Mesendoderm (in vitro differentiated cells): ENCODE measurements at regions not wholly inside any gene's neighbourhood (a gene's known extent, or its start where the extent isn't known, plus 50 kb on each side); places are given as distances from the start of the nearest gene placed in this dataset.

ENCODE experiments used
- DNase-seq: peaks from one replicate; pipeline ENCODE4 v3.0.0; 2013
- H2AK5ac ChIP-seq: 2 replicates; pipeline ENCODE4 v1.6.1; 2013; ENCODE audit warnings: low read length, inconsistent platforms
- H2BK120ac ChIP-seq: 2 replicates; pipeline ENCODE4 v1.6.1; 2013; ENCODE audit warnings: low read depth, mild to moderate bottlenecking, low read length, moderate library complexity, mixed read lengths
- H2BK15ac ChIP-seq: replicated peaks from 2 replicates; pipeline ENCODE4 v1.6.1; 2013; ENCODE audit warnings: low read depth, mild to moderate bottlenecking, moderate library complexity
- H2BK5ac ChIP-seq: 2 replicates; pipeline ENCODE4 v1.6.1; 2013; ENCODE audit warnings: low read length, inconsistent platforms
- H3K18ac ChIP-seq: 2 replicates; pipeline ENCODE4 v1.6.1; 2013; ENCODE audit warnings: mild to moderate bottlenecking, low read length, mixed read lengths
- H3K23ac ChIP-seq: one replicate; pipeline ENCODE4 v1.6.1; 2013; ENCODE audit warnings: low read length
- H3K27ac ChIP-seq: 2 replicates; pipeline ENCODE4 v1.5.1; 2013; ENCODE audit warnings: low read depth, mild to moderate bottlenecking, inconsistent platforms, low read length, moderate library complexity
- H3K27me3 ChIP-seq: 2 replicates; pipeline ENCODE4 v1.6.1; 2013; ENCODE audit warnings: low read length, control low read depth, mild to moderate bottlenecking, inconsistent platforms; ENCODE audit not compliant: insufficient read depth, poor library complexity
- H3K36me3 ChIP-seq: 2 replicates; pipeline ENCODE4 v1.6.1; 2013; ENCODE audit warnings: low read length, inconsistent platforms; ENCODE audit not compliant: control insufficient read depth, insufficient read depth
- H3K4ac ChIP-seq: one replicate; pipeline ENCODE4 v1.6.1; 2013; ENCODE audit warnings: low read depth, mild to moderate bottlenecking, low read length, moderate library complexity
- H3K4me1 ChIP-seq: 2 replicates; pipeline ENCODE4 v1.6.1; 2013; ENCODE audit warnings: low read depth, low read length, inconsistent platforms; ENCODE audit not compliant: control insufficient read depth
- H3K4me2 ChIP-seq: 2 replicates; pipeline ENCODE4 v1.6.1; 2013; ENCODE audit warnings: low read length
- H3K4me3 ChIP-seq: 2 replicates; pipeline ENCODE4 v1.5.1; 2013; ENCODE audit warnings: mild to moderate bottlenecking, low read length
- H3K56ac ChIP-seq: one replicate; pipeline ENCODE4 v1.6.1; 2013; ENCODE audit warnings: low read length
- H3K79me1 ChIP-seq: 2 replicates; pipeline ENCODE4 v1.6.1; 2013; ENCODE audit warnings: low read length, inconsistent platforms
- H3K79me2 ChIP-seq: 2 replicates; pipeline ENCODE4 v1.6.1; 2013; ENCODE audit warnings: mild to moderate bottlenecking, low read length; ENCODE audit not compliant: control insufficient read depth, insufficient read depth
- H3K9ac ChIP-seq: 2 replicates; pipeline ENCODE4 v1.6.1; 2013; ENCODE audit warnings: low read length, inconsistent platforms
- H4K5ac ChIP-seq: one replicate; pipeline ENCODE4 v1.6.1; 2013; ENCODE audit warnings: low read length
- H4K8ac ChIP-seq: one replicate; pipeline ENCODE4 v1.6.1; 2013; ENCODE audit warnings: low read depth, mild to moderate bottlenecking, control low read depth, low read length, moderate library complexity
- WGBS: extraction: QIAGEN DNeasy Blood & Tissue Kit; methylation state at CpG from one replicate; pipeline ENCODE4 v1.1.7; 2013; ENCODE audit warnings: low lambda C conversion rate, missing lambda C conversion rate; ENCODE audit not compliant: insufficient coverage; ENCODE audit errors: extremely low coverage; 5-methylcytosine and 5-hydroxymethylcytosine counted together

DNA sequence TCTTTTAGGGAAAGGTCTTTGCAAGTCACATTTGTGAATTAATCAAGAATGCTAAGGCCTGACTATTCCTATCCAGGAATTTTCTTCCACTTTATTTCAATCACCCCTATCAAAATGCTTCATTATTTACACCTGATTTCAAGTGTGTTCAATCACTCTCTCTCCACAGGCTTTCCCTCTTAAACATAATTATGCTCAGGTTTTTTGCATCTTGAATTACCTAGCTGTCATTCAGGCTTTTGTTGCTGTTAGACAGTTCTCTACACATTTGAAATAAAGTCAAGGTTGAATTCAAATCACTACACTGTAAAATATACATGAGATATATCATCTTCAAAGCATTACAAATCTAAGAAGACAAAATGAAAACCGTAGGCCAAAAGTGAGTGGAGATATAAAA lies 941.3 kb upstream of the SLITRK1 start:
- no peak overlapping the region for H2BK120ac ChIP-seq
- no peaks in the 10 kb centered on the region for H3K79me2 ChIP-seq
- no CpG with 5 or more reads among the region's 1 CpG for WGBS
- H2AK5ac ChIP-seq, result no peak overlapping the region
- no peak for DNase-seq
- no peaks in the 10 kb centered on the region for H3K27me3 ChIP-seq
- H2BK5ac ChIP-seq, result no peak overlapping the region
- no peaks in the 10 kb centered on the region for H3K36me3 ChIP-seq
- H3K4ac ChIP-seq, result no peak overlapping the region
- no peak overlapping the region for H3K9ac ChIP-seq
- H3K79me1 ChIP-seq, result no peaks in the 10 kb centered on the region
- H4K5ac ChIP-seq, result no peak overlapping the region
- no peak overlapping the region for H3K4me3 ChIP-seq
- H3K4me2 ChIP-seq, result no peak overlapping the region
- no peak overlapping the region for H2BK15ac ChIP-seq
- no peaks in the 10 kb centered on the region for H3K4me1 ChIP-seq
- no peak overlapping the region for H4K8ac ChIP-seq
- H3K27ac ChIP-seq, result no peak overlapping the region
- no peak overlapping the region for H3K23ac ChIP-seq
- H3K56ac ChIP-seq, result no peak overlapping the region
- H3K18ac ChIP-seq, result no peak overlapping the region

DNA sequence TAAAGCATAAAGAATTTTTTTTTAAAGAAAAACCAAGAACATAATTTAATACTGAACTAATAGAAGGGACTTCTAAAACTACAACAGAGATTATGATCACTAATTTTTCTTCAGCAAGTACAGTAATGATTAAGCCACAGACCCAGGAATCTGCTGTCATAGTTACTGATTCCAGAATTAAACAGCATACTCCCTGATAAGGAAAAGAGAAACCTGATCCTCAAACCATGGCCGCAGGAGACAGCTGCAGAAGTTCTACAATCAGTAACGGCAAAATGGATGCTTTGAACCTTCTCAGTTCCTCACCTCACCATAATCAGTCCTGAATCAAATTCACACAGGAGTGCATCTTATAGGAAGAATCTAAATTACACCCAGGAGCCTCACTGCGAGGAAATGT lies 939.0 kb upstream of the SLITRK1 start:
- H2AK5ac ChIP-seq, result no peak overlapping the region
- H3K4ac ChIP-seq, result no peak overlapping the region
- DNase-seq, result peak; percentile 13
- H3K9ac ChIP-seq, result no peak overlapping the region
- H3K23ac ChIP-seq, result no peak overlapping the region
- no peak overlapping the region for H2BK120ac ChIP-seq
- H3K4me1 ChIP-seq, result no peaks in the 10 kb centered on the region
- no peaks in the 10 kb centered on the region for H3K79me2 ChIP-seq
- no peaks in the 10 kb centered on the region for H3K79me1 ChIP-seq
- no peaks in the 10 kb centered on the region for H3K36me3 ChIP-seq
- no peak overlapping the region for H4K8ac ChIP-seq
- no peak overlapping the region for H2BK15ac ChIP-seq
- H3K27ac ChIP-seq, result no peak overlapping the region
- H3K56ac ChIP-seq, result no peak overlapping the region
- H3K4me3 ChIP-seq, result no peak overlapping the region
- H2BK5ac ChIP-seq, result no peak overlapping the region
- no CpG with 5 or more reads among the region's 3 CpGs for WGBS
- no peak overlapping the region for H4K5ac ChIP-seq
- H3K4me2 ChIP-seq, result no peak overlapping the region
- H3K27me3 ChIP-seq, result no peaks in the 10 kb centered on the region
- no peak overlapping the region for H3K18ac ChIP-seq

GRCh38 chr13:84816567-84817105 lies 934.4 kb upstream of the SLITRK1 start:
- Histone ChIP-seq H2AK5ac (no peak overlapping the region), H2BK120ac (no peak overlapping the region)
- WGBS, result no CpG with 5 or more reads among the region's 4 CpGs

GRCh38 chr13:84812789-84813188 lies 930.5 kb upstream of the SLITRK1 start:
- Histone ChIP-seq H3K4me3 (no peak overlapping the region), H3K4me1 (no peaks in the 10 kb centered on the region), H2BK120ac (no peak overlapping the region), H3K79me2 (no peaks in the 10 kb centered on the region), H4K5ac (no peak overlapping the region), H3K79me1 (no peaks in the 10 kb centered on the region), H4K8ac (no peak overlapping the region), H3K9ac (no peak overlapping the region), H3K27me3 (no peaks in the 10 kb centered on the region), H2BK5ac (no peak overlapping the region), H3K56ac (no peak overlapping the region), H3K4ac (no peak overlapping the region), H3K36me3 (no peaks in the 10 kb centered on the region), H3K4me2 (no peak overlapping the region), H3K18ac (no peak overlapping the region), H2BK15ac (no peak overlapping the region), H3K27ac (no peak overlapping the region), H2AK5ac (no peak overlapping the region), H3K23ac (no peak overlapping the region)
- WGBS, result no CpG with 5 or more reads among the region's 3 CpGs
- DNase-seq, result no peak

More at GRCh38 chr13:84816567-84817105, 934.4 kb upstream of the SLITRK1 start:
- Histone ChIP-seq H2BK5ac (no peak overlapping the region), H2BK15ac (no peak overlapping the region), H3K9ac (no peak overlapping the region), H3K27ac (no peak overlapping the region), H4K8ac (no peak overlapping the region), H4K5ac (no peak overlapping the region), H3K18ac (no peak overlapping the region), H3K79me1 (no peaks in the 10 kb centered on the region), H3K79me2 (no peaks in the 10 kb centered on the region), H3K56ac (no peak overlapping the region), H3K4me2 (no peak overlapping the region), H3K4me1 (no peaks in the 10 kb centered on the region), H3K36me3 (no peaks in the 10 kb centered on the region), H3K27me3 (no peaks in the 10 kb centered on the region), H3K23ac (no peak overlapping the region), H3K4me3 (no peak overlapping the region), H3K4ac (no peak overlapping the region)
- no peak for DNase-seq

DNA sequence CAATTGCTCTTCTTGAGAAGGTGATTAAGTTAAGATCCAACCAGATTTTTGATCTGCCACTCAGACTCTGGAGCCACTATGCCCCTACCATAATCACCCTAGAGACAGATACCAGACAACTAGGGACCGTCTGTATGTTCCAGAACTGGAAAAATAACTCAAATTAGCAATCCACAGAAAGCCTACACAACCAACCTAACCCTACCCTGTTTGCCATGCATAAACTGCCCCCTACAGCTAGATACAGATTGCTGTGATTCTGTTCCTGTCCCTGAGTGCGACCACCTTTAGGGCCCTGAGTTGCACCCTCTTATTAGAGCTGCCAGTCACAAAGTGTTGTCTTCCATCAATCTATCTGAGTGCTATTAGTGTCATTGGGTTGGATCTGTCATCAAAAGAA lies 929.8 kb upstream of the SLITRK1 start:
- H4K8ac ChIP-seq, result no peak overlapping the region
- H3K4me1 ChIP-seq, result no peaks in the 10 kb centered on the region
- no peak overlapping the region for H3K23ac ChIP-seq
- H2BK120ac ChIP-seq, result no peak overlapping the region
- H2BK15ac ChIP-seq, result no peak overlapping the region
- no peak overlapping the region for H3K4me2 ChIP-seq
- no peak overlapping the region for H3K4ac ChIP-seq
- no peaks in the 10 kb centered on the region for H3K79me1 ChIP-seq
- DNase-seq, result peak; percentile 24
- no peaks in the 10 kb centered on the region for H3K79me2 ChIP-seq
- no peak overlapping the region for H3K27ac ChIP-seq
- no peak overlapping the region for H3K56ac ChIP-seq
- no peak overlapping the region for H2AK5ac ChIP-seq
- no peak overlapping the region for H4K5ac ChIP-seq
- no peak overlapping the region for H2BK5ac ChIP-seq
- no peaks in the 10 kb centered on the region for H3K27me3 ChIP-seq
- no peak overlapping the region for H3K18ac ChIP-seq
- H3K4me3 ChIP-seq, result no peak overlapping the region
- no peak overlapping the region for H3K9ac ChIP-seq
- WGBS, result no CpG with 5 or more reads among the region's 2 CpGs
- no peaks in the 10 kb centered on the region for H3K36me3 ChIP-seq

DNA sequence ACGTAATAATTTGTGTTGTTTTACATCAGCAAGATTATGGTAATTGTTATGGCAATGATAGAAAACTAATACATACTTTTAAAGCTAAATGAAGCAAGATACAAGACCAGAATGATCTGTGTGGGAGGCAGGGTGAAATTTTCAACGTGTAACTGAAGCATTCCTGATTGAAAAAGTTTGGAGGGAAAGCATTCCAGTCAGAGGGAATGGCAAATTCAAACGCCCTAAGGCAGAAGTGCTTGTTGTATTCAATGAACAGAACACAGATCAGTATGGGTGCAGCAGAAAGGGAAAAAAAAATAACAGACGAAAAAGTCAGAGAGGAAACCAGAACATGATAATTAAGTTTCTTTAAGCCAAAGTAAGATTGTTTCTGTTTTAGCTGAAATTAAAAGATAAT lies 928.5 kb upstream of the SLITRK1 start:
- Histone ChIP-seq H3K23ac (no peak overlapping the region), H3K27ac (no peak overlapping the region), H2BK120ac (no peak overlapping the region), H3K18ac (no peak overlapping the region), H3K36me3 (no peaks in the 10 kb centered on the region), H3K4me2 (no peak overlapping the region), H3K79me2 (no peaks in the 10 kb centered on the region), H3K4me1 (no peaks in the 10 kb centered on the region), H3K9ac (no peak overlapping the region), H3K79me1 (no peaks in the 10 kb centered on the region), H2BK15ac (no peak overlapping the region), H4K5ac (no peak overlapping the region), H3K4ac (no peak overlapping the region), H3K4me3 (no peak overlapping the region), H4K8ac (no peak overlapping the region), H3K56ac (no peak overlapping the region), H3K27me3 (no peaks in the 10 kb centered on the region), H2BK5ac (no peak overlapping the region), H2AK5ac (no peak overlapping the region)
- WGBS, result no CpG with 5 or more reads among the region's 4 CpGs
- peak; percentile 78 for DNase-seq
